HepG2 (cell line): ENCODE measurements at regions not wholly inside any gene's neighbourhood (a gene's known extent, or its start where the extent isn't known, plus 50 kb on each side); places are given as distances from the start of the nearest gene placed in this dataset.
A peak's percentile ranks its signal among the peaks of the same experiment; 100 is the strongest.

ENCODE experiments used
- ATAC-seq: fragments of 200-7000 bp; cut with Tn5 transposase; 3 replicates; pipeline ENCODE4 v1.9.1; 2020; ENCODE audit warnings: mild to moderate bottlenecking, moderate library complexity
- BruUV-seq: library from RNA; stranded (reverse); fragments of 400-500 nt; replicated peaks from 2 replicates; lab custom pipeline; 2021; lab: Mats Ljungman, UMichigan
- CTCF ChIA-PET: fragments of 300-600 bp; formaldehyde crosslinking; extraction: SDS; loops from one replicate; lab custom pipeline; 2021; ENCODE audit warnings: low total read pairs, inconsistent platforms, low intra/inter-chr PET ratio; lab: Yijun Ruan, JAX
- POLR2A ChIA-PET: fragments of 350-600 bp; sonication (Branson Sonifier 250); formaldehyde crosslinking; loops from one replicate; lab custom pipeline; 2020; ENCODE audit warnings: antibody characterized with exemption, inconsistent platforms; lab: Yijun Ruan, JAX
- DNase-seq: peaks from one replicate; pipeline ENCODE4 v3.0.0-alpha.2; 2015; ENCODE audit warnings: low spot score
- FAIRE-seq: peaks from 3 replicates; lab custom pipeline; 2011; peaks lifted over from hg19 to GRCh38; lab: Jason Lieb, UNC
- H2AFZ ChIP-seq: one replicate; pipeline ENCODE4 v1.6.1; 2011; ENCODE audit warnings: low read length, inconsistent platforms
- H3K27ac ChIP-seq: fragments of 300-600 bp; 3 replicates; pipeline ENCODE4 v1.8.0; 2011; ENCODE audit warnings: mixed run types, mild to moderate bottlenecking, mixed read lengths, low read length, inconsistent platforms; ENCODE audit not compliant: insufficient read depth; ENCODE audit errors: extremely low read length
- H3K27me3 ChIP-seq, 2 experiments: fragments of 200-600 bp in 1 of 2; 2 replicates in 1 of 2; 3 replicates in 1 of 2; pipeline versions ENCODE4 v1.6.0 to v1.8.0; 2011; ENCODE audit warnings: low read length in 2 of 2, mild to moderate bottlenecking in 2 of 2, moderate library complexity in 2 of 2, inconsistent platforms in 1 of 2; ENCODE audit not compliant: insufficient read depth in 2 of 2, control insufficient read depth in 1 of 2
- H3K36me3 ChIP-seq, 2 experiments: fragments of 200-600 bp in 1 of 2; replicated peaks in 1 of 2; 2 replicates in 1 of 2; 3 replicates in 1 of 2; pipeline versions ENCODE4 v1.5.1 to v1.8.0; 2011; ENCODE audit warnings: low read length in 2 of 2, inconsistent platforms in 1 of 2; ENCODE audit not compliant: insufficient read depth in 2 of 2, control insufficient read depth in 1 of 2
- H3K4me1 ChIP-seq: 2 replicates; pipeline ENCODE4 v1.5.1; 2012; ENCODE audit warnings: low read length, inconsistent platforms; ENCODE audit not compliant: insufficient read depth
- H3K4me2 ChIP-seq: 2 replicates; pipeline ENCODE4 v1.6.0; 2011; ENCODE audit warnings: low read depth, low read length, inconsistent platforms
- H3K4me3 ChIP-seq, 3 experiments: fragments of 200-600 bp in 1 of 3; sonication (generic), shearing (Covaris generic) in 1 of 3; replicated peaks in 1 of 3; 2 replicates each; pipeline ENCODE4 v1.5.1; 2011 to 2016; ENCODE audit warnings: low read length in 3 of 3, inconsistent platforms in 2 of 3, low read depth in 2 of 3, mild to moderate bottlenecking in 2 of 3, control low read depth in 1 of 3, mixed read lengths in 1 of 3; ENCODE audit not compliant: insufficient read depth in 1 of 3
- H3K79me2 ChIP-seq: one replicate; pipeline ENCODE4 v1.6.1; 2011; ENCODE audit warnings: low read length, inconsistent platforms; ENCODE audit not compliant: insufficient read depth
- H3K9ac ChIP-seq: 2 replicates; pipeline ENCODE4 v1.6.0; 2011; ENCODE audit warnings: mild to moderate bottlenecking, low read depth, low read length, inconsistent platforms; ENCODE audit not compliant: insufficient read depth
- H3K9me3 ChIP-seq: 2 replicates; pipeline ENCODE4 v1.5.1; 2012; ENCODE audit warnings: mild to moderate bottlenecking, low read length
- H4K20me1 ChIP-seq: 2 replicates; pipeline ENCODE4 v1.6.0; 2011; ENCODE audit warnings: inconsistent platforms, mild to moderate bottlenecking, low read length, moderate library complexity; ENCODE audit not compliant: insufficient read depth
- BORCS8-MEF2B ChIP-seq: sonication (generic); formaldehyde crosslinking; IDR thresholded peaks from 2 replicates; pipeline ENCODE4 v1.8.0; 2022; ENCODE audit warnings: mild to moderate bottlenecking, missing genetic modification reagents
- CHCHD3 ChIP-seq: sonication (generic); formaldehyde crosslinking; IDR thresholded peaks from 2 replicates; pipeline ENCODE4 v1.8.0; 2022; ENCODE audit warnings: mild to moderate bottlenecking, missing genetic modification reagents, moderate library complexity
- ETV6 ChIP-seq: sonication (generic); formaldehyde crosslinking; conservative IDR thresholded peaks from 2 replicates; pipeline ENCODE4 v1.4.0; 2020; ENCODE audit warnings: missing genetic modification reagents
- LCORL ChIP-seq, 2 experiments: fragments of 450-650 bp in 1 of 2; sonication (generic) in 1 of 2; formaldehyde crosslinking in 1 of 2; IDR thresholded peaks; 2 replicates each; pipeline versions ENCODE4 v1.5.0 to v1.6.1; 2017 to 2020; ENCODE audit warnings: antibody characterized with exemption in 1 of 2, missing genetic modification reagents in 1 of 2
- NFYC ChIP-seq: IDR thresholded peaks from 2 replicates; pipeline ENCODE4 v1.6.1; 2016; ENCODE audit warnings: missing genetic modification reagents, missing compliant biosample characterization
- POGZ ChIP-seq: sonication (generic); formaldehyde crosslinking; IDR thresholded peaks from 2 replicates; pipeline ENCODE4 v1.4.0; 2020; ENCODE audit warnings: mild to moderate bottlenecking, missing genetic modification reagents
- SRSF9 ChIP-seq: fragments of 200-400 bp; formaldehyde crosslinking; IDR thresholded peaks from 2 replicates; pipeline ENCODE4 v1.6.1; 2018; ENCODE audit warnings: borderline replicate concordance, mild to moderate bottlenecking, low read depth, low read length; ENCODE audit not compliant: insufficient read depth, poor library complexity, severe bottlenecking
- ZBTB8A ChIP-seq: sonication (generic); formaldehyde crosslinking; IDR thresholded peaks from 2 replicates; pipeline ENCODE4 v1.4.0; 2020; ENCODE audit warnings: mild to moderate bottlenecking, low read depth, missing genetic modification reagents, borderline replicate concordance
- ZNF746 ChIP-seq: sonication (generic); formaldehyde crosslinking; IDR thresholded peaks from 2 replicates; pipeline ENCODE4 v1.8.0; 2022; ENCODE audit warnings: mild to moderate bottlenecking, missing genetic modification reagents
- WGBS: methylation state at CpG from one replicate; pipeline ENCODE4 v1.1.6; 2017; ENCODE audit warnings: low lambda C conversion rate; 5-methylcytosine and 5-hydroxymethylcytosine counted together
- in situ Hi-C: cut with HindIII; loops from 2 replicates; pipeline ENCODE4 v1.10.0; 2017; ENCODE audit warnings: low pct_unique_long_range_greater_than_20kb; ENCODE audit not compliant: extremely low pct_ligation_motif_present
- intact Hi-C: fragments of 100-400 bp; cut with micrococcal nuclease; formaldehyde crosslinking; loops from one replicate; pipeline ENCODE4 v1.10.0; 2022; ENCODE audit not compliant: unreplicated experiment
- TF ChIP-seq, protein P1 (sequence below): sonication (generic); formaldehyde crosslinking; IDR thresholded peaks from 2 replicates; pipeline ENCODE4 v1.4.0; 2020; ENCODE audit warnings: missing genetic modification reagents
- TF ChIP-seq, protein P2 (sequence below): sonication (generic); formaldehyde crosslinking; IDR thresholded peaks from 2 replicates; pipeline ENCODE4 v1.4.0; 2020; ENCODE audit warnings: missing genetic modification reagents, borderline replicate concordance
- TF ChIP-seq, protein P3 (sequence below): sonication (generic); formaldehyde crosslinking; IDR thresholded peaks from 2 replicates; pipeline ENCODE4 v1.4.0; 2020; ENCODE audit warnings: mild to moderate bottlenecking, missing genetic modification reagents
- TF ChIP-seq, protein P4 (sequence below): sonication (generic); formaldehyde crosslinking; conservative IDR thresholded peaks from 2 replicates; pipeline ENCODE4 v1.4.0; 2020; ENCODE audit warnings: mild to moderate bottlenecking, missing genetic modification reagents, moderate library complexity

DNA sequence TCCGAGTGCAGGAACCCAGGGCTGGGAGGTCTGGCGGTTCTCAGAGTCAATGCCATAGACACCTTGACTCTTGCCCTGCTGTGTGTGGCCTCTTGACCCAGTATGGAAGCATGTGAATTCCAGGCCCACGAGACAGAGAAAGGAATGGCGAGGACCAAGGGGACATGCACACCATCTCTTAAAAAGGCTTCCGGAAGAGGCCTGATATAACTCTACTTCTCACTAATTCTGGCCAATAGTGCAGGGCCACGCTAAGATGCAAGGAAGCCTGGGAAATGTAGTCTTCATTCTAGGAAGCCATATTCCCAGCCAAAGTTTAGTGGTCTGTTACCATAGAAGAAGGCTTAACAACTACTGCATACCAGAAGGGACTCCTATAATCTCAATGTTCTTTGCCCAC, 177.0 kb upstream of the KCNG1 start (continued):
- TF ChIP-seq, protein P1, sequence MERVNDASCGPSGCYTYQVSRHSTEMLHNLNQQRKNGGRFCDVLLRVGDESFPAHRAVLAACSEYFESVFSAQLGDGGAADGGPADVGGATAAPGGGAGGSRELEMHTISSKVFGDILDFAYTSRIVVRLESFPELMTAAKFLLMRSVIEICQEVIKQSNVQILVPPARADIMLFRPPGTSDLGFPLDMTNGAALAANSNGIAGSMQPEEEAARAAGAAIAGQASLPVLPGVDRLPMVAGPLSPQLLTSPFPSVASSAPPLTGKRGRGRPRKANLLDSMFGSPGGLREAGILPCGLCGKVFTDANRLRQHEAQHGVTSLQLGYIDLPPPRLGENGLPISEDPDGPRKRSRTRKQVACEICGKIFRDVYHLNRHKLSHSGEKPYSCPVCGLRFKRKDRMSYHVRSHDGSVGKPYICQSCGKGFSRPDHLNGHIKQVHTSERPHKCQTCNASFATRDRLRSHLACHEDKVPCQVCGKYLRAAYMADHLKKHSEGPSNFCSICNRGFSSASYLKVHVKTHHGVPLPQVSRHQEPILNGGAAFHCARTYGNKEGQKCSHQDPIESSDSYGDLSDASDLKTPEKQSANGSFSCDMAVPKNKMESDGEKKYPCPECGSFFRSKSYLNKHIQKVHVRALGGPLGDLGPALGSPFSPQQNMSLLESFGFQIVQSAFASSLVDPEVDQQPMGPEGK (CRISPR knock-in tag), result no peak
- TF ChIP-seq ZNF746 (CRISPR knock-in tag), result no peak
- peak; percentile 44; the same call in 1 of the 2 replicates for TF ChIP-seq NFYC (CRISPR knock-in tag)
- TF ChIP-seq POGZ (CRISPR knock-in tag), result no peak
- TF ChIP-seq SRSF9, result no peak

DNA sequence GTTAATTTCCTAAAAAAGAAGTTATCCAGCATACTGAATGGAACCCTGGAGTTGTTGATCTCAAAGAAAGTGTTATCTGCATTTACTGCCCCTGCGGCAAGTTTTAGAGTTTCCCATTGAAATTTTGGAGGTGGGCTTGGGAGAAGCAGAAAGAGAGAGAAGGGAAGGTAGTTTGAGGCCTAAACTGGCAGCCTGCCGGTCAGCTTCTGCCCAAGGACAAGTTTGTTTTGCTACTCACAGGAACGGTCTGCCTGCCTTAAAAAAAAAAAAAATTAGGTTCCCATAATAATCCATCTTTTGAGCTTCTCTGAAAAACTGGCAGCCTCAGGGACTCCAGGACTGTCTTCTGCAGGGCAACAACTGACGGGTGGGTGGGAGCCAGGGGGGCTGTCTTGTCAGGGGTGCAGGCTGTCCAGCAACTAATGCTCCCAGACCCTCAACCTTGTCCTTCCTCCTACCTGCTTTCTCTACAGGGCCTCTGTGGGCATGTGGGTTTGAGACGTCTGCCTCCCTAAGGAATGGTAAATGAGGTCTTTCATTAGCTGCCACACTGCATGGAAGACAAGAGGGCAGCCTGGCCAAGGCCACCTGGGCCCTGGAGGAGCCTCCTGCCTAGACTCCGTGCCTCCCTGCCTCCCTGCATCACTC, 176.1 kb upstream of the KCNG1 start:
- Histone ChIP-seq H3K27me3 (peaks cover 3 to 58% of the 10 kb centered on the region in 2 experiments), H4K20me1 (no peaks in the 10 kb centered on the region), H3K9me3 (no peaks in the 10 kb centered on the region), H3K79me2 (no peaks in the 10 kb centered on the region), H3K36me3 (no peaks in the 10 kb centered on the region), H3K27ac (no peak overlapping the region), H3K4me3 (no peak overlapping the region), H2AFZ (no peak overlapping the region), H3K9ac (no peak overlapping the region), H3K4me2 (no peak overlapping the region), H3K4me1 (no peaks in the 10 kb centered on the region)
- DNase-seq (no peak), ATAC-seq (no peak), FAIRE-seq (no peak)
- intact Hi-C loops (no loop called here), in situ Hi-C loops (no loop called here)
- CTCF ChIA-PET, result no interaction called here
- no TSS peak for BruUV-seq
- 20% methylated on average over 6 of the region's 6 CpGs for WGBS
- POLR2A ChIA-PET, result no interaction called here
- TF ChIP-seq, protein P2, sequence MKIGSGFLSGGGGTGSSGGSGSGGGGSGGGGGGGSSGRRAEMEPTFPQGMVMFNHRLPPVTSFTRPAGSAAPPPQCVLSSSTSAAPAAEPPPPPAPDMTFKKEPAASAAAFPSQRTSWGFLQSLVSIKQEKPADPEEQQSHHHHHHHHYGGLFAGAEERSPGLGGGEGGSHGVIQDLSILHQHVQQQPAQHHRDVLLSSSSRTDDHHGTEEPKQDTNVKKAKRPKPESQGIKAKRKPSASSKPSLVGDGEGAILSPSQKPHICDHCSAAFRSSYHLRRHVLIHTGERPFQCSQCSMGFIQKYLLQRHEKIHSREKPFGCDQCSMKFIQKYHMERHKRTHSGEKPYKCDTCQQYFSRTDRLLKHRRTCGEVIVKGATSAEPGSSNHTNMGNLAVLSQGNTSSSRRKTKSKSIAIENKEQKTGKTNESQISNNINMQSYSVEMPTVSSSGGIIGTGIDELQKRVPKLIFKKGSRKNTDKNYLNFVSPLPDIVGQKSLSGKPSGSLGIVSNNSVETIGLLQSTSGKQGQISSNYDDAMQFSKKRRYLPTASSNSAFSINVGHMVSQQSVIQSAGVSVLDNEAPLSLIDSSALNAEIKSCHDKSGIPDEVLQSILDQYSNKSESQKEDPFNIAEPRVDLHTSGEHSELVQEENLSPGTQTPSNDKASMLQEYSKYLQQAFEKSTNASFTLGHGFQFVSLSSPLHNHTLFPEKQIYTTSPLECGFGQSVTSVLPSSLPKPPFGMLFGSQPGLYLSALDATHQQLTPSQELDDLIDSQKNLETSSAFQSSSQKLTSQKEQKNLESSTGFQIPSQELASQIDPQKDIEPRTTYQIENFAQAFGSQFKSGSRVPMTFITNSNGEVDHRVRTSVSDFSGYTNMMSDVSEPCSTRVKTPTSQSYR (CRISPR knock-in tag), result no peak
- no peak for TF ChIP-seq ZBTB8A
- no peak for TF ChIP-seq CHCHD3 (CRISPR knock-in tag)
- TF ChIP-seq, protein P3, sequence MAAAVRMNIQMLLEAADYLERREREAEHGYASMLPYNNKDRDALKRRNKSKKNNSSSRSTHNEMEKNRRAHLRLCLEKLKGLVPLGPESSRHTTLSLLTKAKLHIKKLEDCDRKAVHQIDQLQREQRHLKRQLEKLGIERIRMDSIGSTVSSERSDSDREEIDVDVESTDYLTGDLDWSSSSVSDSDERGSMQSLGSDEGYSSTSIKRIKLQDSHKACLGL (CRISPR knock-in tag), result no peak
- TF ChIP-seq BORCS8-MEF2B (CRISPR knock-in tag), result no peak
- no peak for TF ChIP-seq LCORL (IDR thresholded peaks at IDR 0.05)
- TF ChIP-seq LCORL (CRISPR knock-in tag; IDR thresholded peaks at IDR 0.05), result no peak
- no peak for TF ChIP-seq ETV6 (CRISPR knock-in tag)
- TF ChIP-seq, protein P4, sequence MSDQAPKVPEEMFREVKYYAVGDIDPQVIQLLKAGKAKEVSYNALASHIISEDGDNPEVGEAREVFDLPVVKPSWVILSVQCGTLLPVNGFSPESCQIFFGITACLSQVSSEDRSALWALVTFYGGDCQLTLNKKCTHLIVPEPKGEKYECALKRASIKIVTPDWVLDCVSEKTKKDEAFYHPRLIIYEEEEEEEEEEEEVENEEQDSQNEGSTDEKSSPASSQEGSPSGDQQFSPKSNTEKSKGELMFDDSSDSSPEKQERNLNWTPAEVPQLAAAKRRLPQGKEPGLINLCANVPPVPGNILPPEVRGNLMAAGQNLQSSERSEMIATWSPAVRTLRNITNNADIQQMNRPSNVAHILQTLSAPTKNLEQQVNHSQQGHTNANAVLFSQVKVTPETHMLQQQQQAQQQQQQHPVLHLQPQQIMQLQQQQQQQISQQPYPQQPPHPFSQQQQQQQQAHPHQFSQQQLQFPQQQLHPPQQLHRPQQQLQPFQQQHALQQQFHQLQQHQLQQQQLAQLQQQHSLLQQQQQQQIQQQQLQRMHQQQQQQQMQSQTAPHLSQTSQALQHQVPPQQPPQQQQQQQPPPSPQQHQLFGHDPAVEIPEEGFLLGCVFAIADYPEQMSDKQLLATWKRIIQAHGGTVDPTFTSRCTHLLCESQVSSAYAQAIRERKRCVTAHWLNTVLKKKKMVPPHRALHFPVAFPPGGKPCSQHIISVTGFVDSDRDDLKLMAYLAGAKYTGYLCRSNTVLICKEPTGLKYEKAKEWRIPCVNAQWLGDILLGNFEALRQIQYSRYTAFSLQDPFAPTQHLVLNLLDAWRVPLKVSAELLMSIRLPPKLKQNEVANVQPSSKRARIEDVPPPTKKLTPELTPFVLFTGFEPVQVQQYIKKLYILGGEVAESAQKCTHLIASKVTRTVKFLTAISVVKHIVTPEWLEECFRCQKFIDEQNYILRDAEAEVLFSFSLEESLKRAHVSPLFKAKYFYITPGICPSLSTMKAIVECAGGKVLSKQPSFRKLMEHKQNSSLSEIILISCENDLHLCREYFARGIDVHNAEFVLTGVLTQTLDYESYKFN (CRISPR knock-in tag), result no peak
